HUES48 (cell line): ENCODE measurements at regions not wholly inside any gene's neighbourhood (a gene's known extent, or its start where the extent isn't known, plus 50 kb on each side); places are given as distances from the start of the nearest gene placed in this dataset.
"Not testable (repeated sequence)": the region's sequence is repeated elsewhere in the genome, so short reads cannot be mapped to it uniquely, and the experiment has no call there.

Source experiments
- H3K27ac ChIP-seq: one replicate; pipeline ENCODE4 v1.7.0; 2013; ENCODE audit warnings: low read depth, low read length, inconsistent platforms
- H3K27me3 ChIP-seq: 2 replicates; pipeline ENCODE4 v1.6.1; 2013; ENCODE audit warnings: mild to moderate bottlenecking, low read length; ENCODE audit not compliant: control insufficient read depth, insufficient read depth
- H3K36me3 ChIP-seq: 2 replicates; pipeline ENCODE4 v1.6.1; 2013; ENCODE audit warnings: low read length; ENCODE audit not compliant: control insufficient read depth, insufficient read depth
- H3K4me1 ChIP-seq: 2 replicates; pipeline ENCODE4 v1.6.1; 2013; ENCODE audit warnings: mild to moderate bottlenecking, low read length; ENCODE audit not compliant: control insufficient read depth, insufficient read depth
- H3K4me3 ChIP-seq: 2 replicates; pipeline ENCODE4 v1.5.1; 2013; ENCODE audit warnings: mild to moderate bottlenecking, low read depth, low read length
- H3K9ac ChIP-seq: 2 replicates; pipeline ENCODE4 v1.6.1; 2013; ENCODE audit warnings: mild to moderate bottlenecking, low read depth, low read length, moderate library complexity
- H3K9me3 ChIP-seq: 2 replicates; pipeline ENCODE4 v1.6.1; 2013; ENCODE audit warnings: low read length; ENCODE audit not compliant: control insufficient read depth, insufficient read depth

- H3K36me3 ChIP-seq, H3K4me3 ChIP-seq, H3K4me1 ChIP-seq, H3K9me3 ChIP-seq, H3K27ac ChIP-seq, H3K27me3 ChIP-seq, H3K9ac ChIP-seq: not testable (repeated sequence)
Measured at GRCh38 chr2:111385226-111385957, 264.7 kb downstream of the BCL2L11 start.

- not testable (repeated sequence) for H3K9ac ChIP-seq, H3K4me1 ChIP-seq, H3K36me3 ChIP-seq, H3K9me3 ChIP-seq, H3K4me3 ChIP-seq, H3K27me3 ChIP-seq, H3K27ac ChIP-seq
Measured at GRCh38 chr2:111390605-111391004, 269.9 kb downstream of the BCL2L11 start.

GRCh38 chr2:111395350-111396128 lies 274.8 kb downstream of the BCL2L11 start:
- H3K9me3 ChIP-seq, H3K36me3 ChIP-seq, H3K27ac ChIP-seq, H3K4me3 ChIP-seq, H3K27me3 ChIP-seq, H3K4me1 ChIP-seq, H3K9ac ChIP-seq: not testable (repeated sequence)

- not testable (repeated sequence) for H3K9ac ChIP-seq, H3K27me3 ChIP-seq, H3K4me3 ChIP-seq, H3K9me3 ChIP-seq, H3K36me3 ChIP-seq, H3K27ac ChIP-seq, H3K4me1 ChIP-seq
Measured at GRCh38 chr2:111400598-111401253, 280.0 kb downstream of the BCL2L11 start.

GRCh38 chr2:111401270-111402140 lies 280.8 kb downstream of the BCL2L11 start:
- not testable (repeated sequence) for H3K27me3 ChIP-seq, H3K4me1 ChIP-seq, H3K36me3 ChIP-seq, H3K4me3 ChIP-seq, H3K27ac ChIP-seq, H3K9me3 ChIP-seq, H3K9ac ChIP-seq

DNA sequence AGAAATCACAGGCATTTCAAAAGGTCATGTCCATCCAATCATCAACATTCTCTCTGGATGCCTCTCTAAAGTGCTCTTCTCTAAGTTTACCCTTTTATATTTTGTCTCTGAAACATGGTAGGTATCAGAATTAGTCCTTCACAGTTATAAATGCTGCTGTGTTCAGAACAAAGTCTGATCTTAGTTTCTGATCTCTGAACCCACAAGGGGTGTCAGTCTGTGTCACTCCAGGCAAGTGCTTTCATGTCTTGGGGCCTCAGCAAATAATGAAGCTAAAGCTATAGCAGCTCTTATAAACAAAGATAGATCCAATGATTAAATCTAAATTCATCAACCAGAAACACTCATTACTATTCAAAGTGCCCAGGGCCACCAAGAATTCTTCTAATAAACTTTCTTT lies 281.7 kb downstream of the BCL2L11 start:
- not testable (repeated sequence) for H3K9me3 ChIP-seq, H3K4me3 ChIP-seq, H3K4me1 ChIP-seq, H3K27me3 ChIP-seq, H3K36me3 ChIP-seq, H3K9ac ChIP-seq, H3K27ac ChIP-seq

GRCh38 chr2:111403287-111403686 lies 282.6 kb downstream of the BCL2L11 start:
- H3K4me3 ChIP-seq, H3K4me1 ChIP-seq, H3K27ac ChIP-seq, H3K9ac ChIP-seq, H3K27me3 ChIP-seq, H3K36me3 ChIP-seq, H3K9me3 ChIP-seq: not testable (repeated sequence)

GRCh38 chr2:111406616-111407015 lies 285.9 kb downstream of the BCL2L11 start:
- H3K4me1 ChIP-seq, H3K9me3 ChIP-seq, H3K4me3 ChIP-seq, H3K9ac ChIP-seq, H3K27ac ChIP-seq, H3K27me3 ChIP-seq, H3K36me3 ChIP-seq: not testable (repeated sequence)

DNA sequence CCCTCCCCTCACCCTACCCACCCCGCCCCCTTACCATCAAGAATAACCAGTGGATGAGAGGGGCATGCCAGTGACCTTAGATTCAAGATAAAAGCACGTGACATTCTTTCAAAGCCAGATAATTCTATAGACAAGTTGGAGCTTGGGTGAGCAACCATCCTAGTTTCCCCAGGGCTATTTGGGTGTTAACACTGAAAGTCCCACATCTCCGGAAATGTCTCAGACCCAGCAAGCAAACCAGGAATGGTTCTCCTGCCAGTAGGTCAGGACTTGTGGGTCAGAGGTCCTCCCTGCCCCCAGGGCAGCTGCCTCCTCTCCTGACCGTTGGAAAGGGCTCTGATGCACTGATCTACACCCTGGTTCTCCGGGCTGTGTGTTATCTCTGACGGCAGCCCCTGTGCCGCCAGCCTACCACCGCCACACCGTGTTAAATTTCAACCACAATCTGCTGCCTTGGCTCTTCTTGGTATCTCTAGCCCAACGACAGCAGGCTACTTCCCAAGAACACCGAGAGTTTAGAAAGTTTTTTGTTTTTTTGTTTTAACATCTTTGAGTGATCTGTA lies 287.0 kb downstream of the BCL2L11 start:
- H3K4me3 ChIP-seq, result not testable (repeated sequence)

GRCh38 chr2:111410868-111411406 lies 290.2 kb downstream of the BCL2L11 start:
- not testable (repeated sequence) for H3K9me3 ChIP-seq, H3K4me3 ChIP-seq, H3K27me3 ChIP-seq, H3K4me1 ChIP-seq, H3K27ac ChIP-seq, H3K36me3 ChIP-seq, H3K9ac ChIP-seq

More for the DNA sequence above, 287.0 kb downstream of the BCL2L11 start:
- not testable (repeated sequence) for H3K9ac ChIP-seq, H3K36me3 ChIP-seq, H3K4me1 ChIP-seq, H3K27ac ChIP-seq, H3K9me3 ChIP-seq, H3K27me3 ChIP-seq
